Keratinocyte (primary cell): ENCODE measurements at regions not wholly inside any gene's neighbourhood (a gene's known extent, or its start where the extent isn't known, plus 50 kb on each side); places are given as distances from the start of the nearest gene placed in this dataset.

ENCODE experiments used
- DNase-seq: peaks from one replicate; pipeline ENCODE4 v3.0.0-alpha.2; 2011; ENCODE audit warnings: low read depth, missing footprints, low spot score
- FAIRE-seq: peaks from 2 replicates; lab custom pipeline; 2011; peaks lifted over from hg19 to GRCh38; lab: Jason Lieb, UNC
- H2AFZ ChIP-seq: 2 replicates; pipeline ENCODE4 v1.6.0; 2012; ENCODE audit warnings: low read length, control low read depth, inconsistent platforms; ENCODE audit not compliant: control insufficient read depth
- H3K27ac ChIP-seq: 2 replicates; pipeline ENCODE4 v1.5.1; 2011; ENCODE audit warnings: low read length; ENCODE audit not compliant: control insufficient read depth, insufficient read depth
- H3K27me3 ChIP-seq: 3 replicates; pipeline ENCODE4 v1.6.0; 2011; ENCODE audit warnings: low read length; ENCODE audit not compliant: control insufficient read depth, insufficient read depth; ENCODE audit errors: extremely low read depth
- H3K36me3 ChIP-seq, 2 experiments: 2 replicates in 1 of 2; 3 replicates in 1 of 2; pipeline ENCODE4 v1.5.1; 2011; ENCODE audit warnings: low read length in 2 of 2, mild to moderate bottlenecking in 1 of 2; ENCODE audit not compliant: control insufficient read depth in 2 of 2, insufficient read depth in 2 of 2; ENCODE audit errors: extremely low read depth in 1 of 2
- H3K4me1 ChIP-seq: 3 replicates; pipeline ENCODE4 v1.5.1; 2011; ENCODE audit warnings: low read length; ENCODE audit not compliant: control insufficient read depth, insufficient read depth; ENCODE audit errors: extremely low read depth
- H3K4me2 ChIP-seq: 3 replicates; pipeline ENCODE4 v1.6.0; 2011; ENCODE audit warnings: low read depth, low read length; ENCODE audit not compliant: control insufficient read depth, insufficient read depth; ENCODE audit errors: extremely low read depth
- H3K4me3 ChIP-seq, 3 experiments: fragments of 200-600 bp in 1 of 3; sonication (generic) in 1 of 3; 2 replicates in 2 of 3; 3 replicates in 1 of 3; pipeline ENCODE4 v1.5.1; 2011 to 2016; ENCODE audit warnings: low read length in 3 of 3, mild to moderate bottlenecking in 3 of 3, control low read depth in 2 of 3, inconsistent platforms in 1 of 3, low read depth in 1 of 3, mixed read lengths in 1 of 3, mixed run types in 1 of 3, moderate library complexity in 1 of 3; ENCODE audit not compliant: control insufficient read depth in 2 of 3, insufficient read depth in 2 of 3; ENCODE audit errors: extremely low read depth in 1 of 3
- H3K79me2 ChIP-seq: 2 replicates; pipeline ENCODE4 v1.6.0; 2012; ENCODE audit warnings: low read length; ENCODE audit not compliant: control insufficient read depth, insufficient read depth
- H3K9ac ChIP-seq: 3 replicates; pipeline ENCODE4 v1.6.0; 2011; ENCODE audit warnings: low read length; ENCODE audit not compliant: control insufficient read depth, insufficient read depth; ENCODE audit errors: extremely low read depth
- H3K9me1 ChIP-seq: 3 replicates; pipeline ENCODE4 v1.6.0; 2011; ENCODE audit warnings: low read length; ENCODE audit not compliant: control insufficient read depth, insufficient read depth; ENCODE audit errors: extremely low read depth
- H3K9me3 ChIP-seq: 2 replicates; pipeline ENCODE4 v1.5.1; 2012; ENCODE audit warnings: low read depth, low read length; ENCODE audit not compliant: control insufficient read depth
- H4K20me1 ChIP-seq: 3 replicates; pipeline ENCODE4 v1.6.0; 2011; ENCODE audit warnings: low read length; ENCODE audit not compliant: control insufficient read depth, insufficient read depth; ENCODE audit errors: extremely low read depth
- EZH2 ChIP-seq: IDR thresholded peaks from one replicate; pipeline ENCODE4 v1.6.1; 2012; ENCODE audit warnings: inconsistent platforms, mild to moderate bottlenecking, low read length, moderate library complexity
- dilution Hi-C: fragments of 300-500 bp; cut with MboI; formaldehyde crosslinking; loops from one replicate; pipeline ENCODE4 v1.7.0; 2020; ENCODE audit warnings: low sequenced_read_pairs; ENCODE audit not compliant: extremely low pct_ligation_motif_present
- TF ChIP-seq, protein P1 (sequence below), 3 experiments: IDR thresholded peaks in 1 of 3; conservative IDR thresholded peaks in 1 of 3; optimal IDR thresholded peaks in 1 of 3; 2 replicates in 2 of 3; 3 replicates in 1 of 3; pipeline versions ENCODE3 to v1.5.1; 2011; ENCODE audit warnings: low read length in 3 of 3, mild to moderate bottlenecking in 3 of 3, moderate library complexity in 2 of 3, control low read depth in 1 of 3, inconsistent platforms in 1 of 3; ENCODE audit not compliant: insufficient read depth in 2 of 3; ENCODE audit errors: extremely low read depth in 1 of 3

DNA sequence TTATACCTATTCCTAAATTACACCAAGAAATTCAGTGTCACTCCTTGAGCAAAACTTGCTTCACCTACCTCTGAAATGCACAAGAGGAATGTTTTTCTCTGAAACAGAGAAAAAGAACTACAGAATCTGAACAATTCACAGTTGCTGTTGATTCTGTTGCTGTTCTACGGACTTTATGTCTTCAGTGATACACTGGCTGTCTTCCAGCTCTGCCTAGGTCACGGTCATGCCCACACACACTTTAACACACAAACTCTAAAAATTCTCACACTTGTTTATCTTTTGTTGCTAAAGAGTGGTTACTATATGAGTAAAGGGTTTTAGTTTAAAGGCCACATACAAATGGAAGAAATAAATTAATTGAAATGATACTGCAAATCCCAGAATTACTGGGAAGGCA, 124.4 kb upstream of the SPRY2 start:
- H3K36me3 ChIP-seq, result no peaks in the 10 kb centered on the region
- H3K9me3 ChIP-seq, result no peaks in the 10 kb centered on the region
- dilution Hi-C loops, result no loop called here
- H2AFZ ChIP-seq, result no peak overlapping the region
- H3K4me3 ChIP-seq, result no peak overlapping the region
- no peak overlapping the region for H3K9ac ChIP-seq
- no peaks in the 10 kb centered on the region for H4K20me1 ChIP-seq
- H3K79me2 ChIP-seq, result no peaks in the 10 kb centered on the region
- no peaks in the 10 kb centered on the region for H3K27me3 ChIP-seq
- no peak overlapping the region for H3K4me2 ChIP-seq
- no peak for DNase-seq
- H3K27ac ChIP-seq, result no peak overlapping the region
- peaks cover 11% of the 10 kb centered on the region for H3K4me1 ChIP-seq
- no peaks in the 10 kb centered on the region for H3K9me1 ChIP-seq
- no peak for FAIRE-seq
- no peak for TF ChIP-seq EZH2
- TF ChIP-seq, protein P1, sequence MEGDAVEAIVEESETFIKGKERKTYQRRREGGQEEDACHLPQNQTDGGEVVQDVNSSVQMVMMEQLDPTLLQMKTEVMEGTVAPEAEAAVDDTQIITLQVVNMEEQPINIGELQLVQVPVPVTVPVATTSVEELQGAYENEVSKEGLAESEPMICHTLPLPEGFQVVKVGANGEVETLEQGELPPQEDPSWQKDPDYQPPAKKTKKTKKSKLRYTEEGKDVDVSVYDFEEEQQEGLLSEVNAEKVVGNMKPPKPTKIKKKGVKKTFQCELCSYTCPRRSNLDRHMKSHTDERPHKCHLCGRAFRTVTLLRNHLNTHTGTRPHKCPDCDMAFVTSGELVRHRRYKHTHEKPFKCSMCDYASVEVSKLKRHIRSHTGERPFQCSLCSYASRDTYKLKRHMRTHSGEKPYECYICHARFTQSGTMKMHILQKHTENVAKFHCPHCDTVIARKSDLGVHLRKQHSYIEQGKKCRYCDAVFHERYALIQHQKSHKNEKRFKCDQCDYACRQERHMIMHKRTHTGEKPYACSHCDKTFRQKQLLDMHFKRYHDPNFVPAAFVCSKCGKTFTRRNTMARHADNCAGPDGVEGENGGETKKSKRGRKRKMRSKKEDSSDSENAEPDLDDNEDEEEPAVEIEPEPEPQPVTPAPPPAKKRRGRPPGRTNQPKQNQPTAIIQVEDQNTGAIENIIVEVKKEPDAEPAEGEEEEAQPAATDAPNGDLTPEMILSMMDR (optimal IDR thresholded peaks at IDR 0.05 in 1 of 3, IDR thresholded peaks at IDR 0.05 in 1 of 3, conservative IDR thresholded peaks at IDR 0.05 in 1 of 3; ENCODE audit: extremely low read depth in 1 of 3, insufficient read depth in 2 of 3, low read length in 3 of 3), result no peak

DNA sequence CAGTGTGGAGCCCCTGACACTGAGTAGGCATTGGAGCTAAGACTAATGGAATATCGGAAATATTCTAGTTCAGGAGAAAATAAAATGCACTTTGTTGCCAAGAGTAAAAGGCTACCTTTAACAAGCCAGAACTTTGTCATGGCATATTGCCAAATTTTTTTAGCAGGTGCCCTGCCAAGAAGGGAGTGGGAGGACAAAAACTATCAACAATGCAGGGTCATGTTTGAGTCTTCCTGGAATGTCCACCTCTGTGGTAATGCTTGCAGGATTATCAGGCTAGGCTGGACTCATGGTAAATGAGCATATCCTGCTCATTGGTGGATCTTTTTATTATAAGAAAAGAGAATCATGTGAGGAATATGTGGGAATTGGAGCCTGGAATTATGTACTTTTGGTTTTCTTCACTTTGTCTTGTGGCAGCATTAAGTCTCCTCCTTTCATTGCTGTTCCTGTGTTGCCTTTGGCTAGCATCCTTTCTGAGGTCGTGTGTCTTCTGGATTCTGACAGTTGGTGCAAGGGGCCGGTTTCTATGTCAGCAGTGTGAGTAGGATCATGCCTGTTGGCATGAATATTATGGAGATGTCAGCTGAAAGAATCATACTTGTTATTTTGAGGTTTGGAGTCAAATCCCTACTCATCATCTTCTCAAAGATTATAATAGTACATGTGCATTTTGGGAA, 122.9 kb upstream of the SPRY2 start:
- no peaks in the 10 kb centered on the region for H4K20me1 ChIP-seq
- no peak overlapping the region for H3K4me3 ChIP-seq
- DNase-seq, result no peak
- no peaks in the 10 kb centered on the region for H3K9me3 ChIP-seq
- H3K9ac ChIP-seq, result no peak overlapping the region
- no peak for TF ChIP-seq EZH2
- TF ChIP-seq, protein P1 (optimal IDR thresholded peaks at IDR 0.05 in 1 of 3, IDR thresholded peaks at IDR 0.05 in 1 of 3, conservative IDR thresholded peaks at IDR 0.05 in 1 of 3; ENCODE audit: extremely low read depth in 1 of 3, insufficient read depth in 2 of 3, low read length in 3 of 3), result no peak
- H3K4me2 ChIP-seq, result no peak overlapping the region
- FAIRE-seq, result no peak
- no peak overlapping the region for H2AFZ ChIP-seq
- H3K27me3 ChIP-seq, result no peaks in the 10 kb centered on the region
- dilution Hi-C loops, result no loop called here
- H3K27ac ChIP-seq, result no peak overlapping the region
- H3K9me1 ChIP-seq, result no peaks in the 10 kb centered on the region
- H3K4me1 ChIP-seq, result no peaks in the 10 kb centered on the region
- H3K36me3 ChIP-seq, result no peaks in the 10 kb centered on the region
- H3K79me2 ChIP-seq, result no peaks in the 10 kb centered on the region
